ENCODE measurements at regions not wholly inside any gene's neighbourhood (a gene's known extent, or its start where the extent isn't known, plus 50 kb on each side); places are given as distances from the start of the nearest gene placed in this dataset.
"Not testable (repeated sequence)": the region's sequence is repeated elsewhere in the genome, so short reads cannot be mapped to it uniquely, and the experiment has no call there.

- DNase-seq (ENCODE audit: extremely low read depth, low read depth) = no peak
- TF ChIP-seq CTCF (IDR thresholded peaks at IDR 0.05; ENCODE audit: low read depth, low read length) = no peak
Measured at GRCh38 chr5:82720213-82721086, 356.7 kb downstream of the TMEM167A start.

GRCh38 chr5:82719368-82719767 lies 357.8 kb downstream of the TMEM167A start:
- DNase-seq (ENCODE audit: extremely low read depth, low read depth) = no peak
- no peak for TF ChIP-seq CTCF (IDR thresholded peaks at IDR 0.05; ENCODE audit: low read depth, low read length)

DNA sequence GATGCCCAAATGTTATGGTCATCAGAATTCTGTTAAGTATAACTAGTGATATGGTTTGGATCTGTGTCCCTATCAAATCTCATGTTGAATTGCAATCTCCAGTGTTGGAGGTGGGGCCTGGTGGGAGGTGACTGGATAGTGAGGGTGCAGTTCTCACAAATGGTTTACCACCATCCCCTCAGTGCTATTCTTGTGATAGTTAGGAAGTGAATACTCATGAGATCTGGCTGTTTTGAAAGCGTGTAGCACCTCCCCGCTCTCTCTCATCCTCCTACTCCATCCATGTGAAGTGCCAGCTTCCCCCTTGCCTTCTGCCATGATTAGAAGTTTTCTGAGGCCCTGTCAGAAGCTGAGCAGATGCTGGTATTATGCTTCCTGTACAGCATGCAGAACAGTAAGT lies 359.5 kb downstream of the TMEM167A start:
- TF ChIP-seq CTCF (IDR thresholded peaks at IDR 0.05; ENCODE audit: low read depth, low read length) = no peak
- DNase-seq (ENCODE audit: extremely low read depth, low read depth) = no peak

DNA sequence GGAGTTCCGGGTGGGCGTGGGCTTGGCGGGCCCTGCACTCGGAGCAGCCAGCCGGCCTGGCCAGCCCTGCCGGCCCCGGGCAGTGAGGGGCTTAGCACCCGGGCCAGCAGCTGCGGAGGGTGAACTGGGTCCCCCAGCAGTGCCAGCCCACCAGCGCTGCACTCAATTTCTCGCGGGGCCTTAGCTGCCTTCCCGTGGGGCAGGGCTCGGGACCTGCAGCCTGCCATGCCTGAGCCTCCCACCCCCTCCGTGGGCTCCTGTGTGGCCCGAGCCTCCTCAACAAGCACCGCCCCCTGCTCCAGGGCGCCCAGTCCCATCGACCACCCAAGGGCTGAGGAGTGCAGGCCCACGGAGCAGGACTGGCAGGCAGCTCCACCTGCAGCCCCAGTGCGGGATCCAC lies 362.5 kb downstream of the TMEM167A start:
- not testable (repeated sequence) for DNase-seq (ENCODE audit: extremely low read depth, low read depth)

- TF ChIP-seq CTCF (IDR thresholded peaks at IDR 0.05; ENCODE audit: low read depth, low read length) = no peak
- DNase-seq (ENCODE audit: extremely low read depth, low read depth) = no peak
Measured at GRCh38 chr5:82713811-82714210, 363.4 kb downstream of the TMEM167A start.

DNA sequence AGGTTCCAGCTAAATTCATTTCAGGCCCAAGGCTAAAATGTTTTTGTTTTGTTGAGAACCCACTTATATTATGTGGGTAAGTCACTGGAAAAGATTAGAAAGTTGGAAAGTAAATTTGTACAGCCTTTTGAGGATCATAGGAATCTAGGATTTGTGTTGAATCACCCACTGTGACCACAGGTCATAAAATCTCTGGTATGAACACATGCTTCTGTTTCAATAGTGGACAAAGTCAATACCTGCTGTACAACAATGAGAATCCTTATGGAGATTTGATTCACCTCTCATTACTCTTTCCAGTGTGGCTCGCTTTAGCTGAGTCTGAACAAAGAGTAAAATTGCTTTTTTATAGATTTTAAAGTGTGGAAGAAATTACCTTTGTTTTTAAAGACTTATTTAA lies 369.5 kb downstream of the TMEM167A start:
- no peak for DNase-seq (ENCODE audit: extremely low read depth, low read depth)
- TF ChIP-seq CTCF (IDR thresholded peaks at IDR 0.05; ENCODE audit: low read depth, low read length) = no peak

- DNase-seq (ENCODE audit: extremely low read depth, low read depth) = no peak
- no peak for TF ChIP-seq CTCF (IDR thresholded peaks at IDR 0.05; ENCODE audit: low read depth, low read length)
Measured at GRCh38 chr5:82704381-82704780, 372.8 kb downstream of the TMEM167A start.

- TF ChIP-seq CTCF (IDR thresholded peaks at IDR 0.05; ENCODE audit: low read depth, low read length) = no peak
- DNase-seq (ENCODE audit: extremely low read depth, low read depth) = no peak
Measured at GRCh38 chr5:82702046-82702445, 375.1 kb downstream of the TMEM167A start.

Measured in AG09319 (cell line).